Thyroid gland (tissue), 4 donors: ENCODE measurements at regions not wholly inside any gene's neighbourhood (a gene's known extent, or its start where the extent isn't known, plus 50 kb on each side); places are given as distances from the start of the nearest gene placed in this dataset.

Experiments used
- POLR2A ChIP-seq, 2 donors: fragments of 450-650 bp; IDR thresholded peaks; one replicate each; pipeline ENCODE4 v1.6.1; 2017; ENCODE audit warnings: antibody characterized with exemption in 2 of 2, mild to moderate bottlenecking in 2 of 2, moderate library complexity in 1 of 2
- TF ChIP-seq, protein P1 (sequence below), 6 experiments: fragments of 200-600 bp in 3 of 6; fragments of 450-650 bp in 3 of 6; sonication (generic) in 3 of 6; IDR thresholded peaks; one replicate each; pipeline ENCODE4 v1.5.1; 2016 to 2019; ENCODE audit warnings: antibody characterized with exemption in 6 of 6, mild to moderate bottlenecking in 2 of 6, inconsistent platforms in 1 of 6, moderate library complexity in 1 of 6

DNA sequence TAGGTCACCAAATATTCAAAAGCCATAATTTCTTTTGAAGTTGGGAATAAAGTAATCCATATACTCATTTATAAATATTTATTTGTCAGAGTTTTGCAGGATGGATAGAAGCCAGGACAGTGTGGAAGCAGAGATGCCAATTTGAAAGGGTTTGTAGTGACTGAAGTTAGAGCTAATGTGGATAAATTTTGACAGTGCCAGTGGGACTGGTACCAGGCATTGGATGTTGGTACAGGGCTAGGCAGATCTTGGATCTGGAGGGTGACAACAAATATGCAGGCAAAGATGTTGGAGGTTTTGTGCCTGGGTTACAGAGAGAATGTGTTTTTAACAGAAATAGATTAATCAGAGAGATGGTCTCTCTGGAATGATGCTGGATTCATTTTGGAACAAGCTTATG lies 135.6 kb downstream of the DMRTA1 start:
- TF ChIP-seq POLR2A (IDR thresholded peaks at IDR 0.05): no peak
- TF ChIP-seq, protein P1, sequence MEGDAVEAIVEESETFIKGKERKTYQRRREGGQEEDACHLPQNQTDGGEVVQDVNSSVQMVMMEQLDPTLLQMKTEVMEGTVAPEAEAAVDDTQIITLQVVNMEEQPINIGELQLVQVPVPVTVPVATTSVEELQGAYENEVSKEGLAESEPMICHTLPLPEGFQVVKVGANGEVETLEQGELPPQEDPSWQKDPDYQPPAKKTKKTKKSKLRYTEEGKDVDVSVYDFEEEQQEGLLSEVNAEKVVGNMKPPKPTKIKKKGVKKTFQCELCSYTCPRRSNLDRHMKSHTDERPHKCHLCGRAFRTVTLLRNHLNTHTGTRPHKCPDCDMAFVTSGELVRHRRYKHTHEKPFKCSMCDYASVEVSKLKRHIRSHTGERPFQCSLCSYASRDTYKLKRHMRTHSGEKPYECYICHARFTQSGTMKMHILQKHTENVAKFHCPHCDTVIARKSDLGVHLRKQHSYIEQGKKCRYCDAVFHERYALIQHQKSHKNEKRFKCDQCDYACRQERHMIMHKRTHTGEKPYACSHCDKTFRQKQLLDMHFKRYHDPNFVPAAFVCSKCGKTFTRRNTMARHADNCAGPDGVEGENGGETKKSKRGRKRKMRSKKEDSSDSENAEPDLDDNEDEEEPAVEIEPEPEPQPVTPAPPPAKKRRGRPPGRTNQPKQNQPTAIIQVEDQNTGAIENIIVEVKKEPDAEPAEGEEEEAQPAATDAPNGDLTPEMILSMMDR (IDR thresholded peaks at IDR 0.05): no peak
